ENCODE measurements at regions not wholly inside any gene's neighbourhood (a gene's known extent, or its start where the extent isn't known, plus 50 kb on each side); places are given as distances from the start of the nearest gene placed in this dataset.

GRCh38 chr5:66413931-66414330 is 182.3 kb upstream of the MAST4 start:
- H3K36me3 ChIP-seq (ENCODE audit: control insufficient read depth in 2 of 3, insufficient read depth in 3 of 3, low read length in 3 of 3), result no peaks in the 10 kb centered on the region
- no peaks in the 10 kb centered on the region for H3K9me3 ChIP-seq (ENCODE audit: control insufficient read depth in 2 of 3, insufficient read depth in 1 of 3, low read length in 3 of 3)
- FAIRE-seq, result no peak
- no peak overlapping the region for H3K4me3 ChIP-seq (ENCODE audit: low read length in 3 of 3)
- no peak overlapping the region for H3K9ac ChIP-seq (ENCODE audit: low read length in 3 of 3)
- intact Hi-C loops (cut with DNase I), result no loop called here
- H3K27ac ChIP-seq (ENCODE audit: low read depth in 2 of 2, low read length in 2 of 2), result no peak overlapping the region
- no peaks in the 10 kb centered on the region for H3K4me1 ChIP-seq (ENCODE audit: control insufficient read depth in 2 of 3, insufficient read depth in 2 of 3, low read depth in 1 of 3, low read length in 3 of 3)
- H3K27me3 ChIP-seq (ENCODE audit: control insufficient read depth, insufficient read depth, low read length), result no peaks in the 10 kb centered on the region
- TF ChIP-seq, protein P1, sequence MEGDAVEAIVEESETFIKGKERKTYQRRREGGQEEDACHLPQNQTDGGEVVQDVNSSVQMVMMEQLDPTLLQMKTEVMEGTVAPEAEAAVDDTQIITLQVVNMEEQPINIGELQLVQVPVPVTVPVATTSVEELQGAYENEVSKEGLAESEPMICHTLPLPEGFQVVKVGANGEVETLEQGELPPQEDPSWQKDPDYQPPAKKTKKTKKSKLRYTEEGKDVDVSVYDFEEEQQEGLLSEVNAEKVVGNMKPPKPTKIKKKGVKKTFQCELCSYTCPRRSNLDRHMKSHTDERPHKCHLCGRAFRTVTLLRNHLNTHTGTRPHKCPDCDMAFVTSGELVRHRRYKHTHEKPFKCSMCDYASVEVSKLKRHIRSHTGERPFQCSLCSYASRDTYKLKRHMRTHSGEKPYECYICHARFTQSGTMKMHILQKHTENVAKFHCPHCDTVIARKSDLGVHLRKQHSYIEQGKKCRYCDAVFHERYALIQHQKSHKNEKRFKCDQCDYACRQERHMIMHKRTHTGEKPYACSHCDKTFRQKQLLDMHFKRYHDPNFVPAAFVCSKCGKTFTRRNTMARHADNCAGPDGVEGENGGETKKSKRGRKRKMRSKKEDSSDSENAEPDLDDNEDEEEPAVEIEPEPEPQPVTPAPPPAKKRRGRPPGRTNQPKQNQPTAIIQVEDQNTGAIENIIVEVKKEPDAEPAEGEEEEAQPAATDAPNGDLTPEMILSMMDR (IDR thresholded peaks at IDR 0.05; ENCODE audit: borderline replicate concordance, extremely low read depth, insufficient read depth), result no peak
- no peak for DNase-seq

GRCh38 chr5:66415208-66415607 is 181.0 kb upstream of the MAST4 start:
- Histone ChIP-seq H3K9me3 (ENCODE audit: control insufficient read depth in 2 of 3, insufficient read depth in 1 of 3, low read length in 3 of 3) (no peaks in the 10 kb centered on the region), H3K4me1 (ENCODE audit: control insufficient read depth in 2 of 3, insufficient read depth in 2 of 3, low read depth in 1 of 3, low read length in 3 of 3) (no peaks in the 10 kb centered on the region), H3K36me3 (ENCODE audit: control insufficient read depth in 2 of 3, insufficient read depth in 3 of 3, low read length in 3 of 3) (no peaks in the 10 kb centered on the region), H3K27me3 (ENCODE audit: control insufficient read depth, insufficient read depth, low read length) (no peaks in the 10 kb centered on the region), H3K4me3 (ENCODE audit: low read length in 3 of 3) (no peak overlapping the region), H3K27ac (ENCODE audit: low read depth in 2 of 2, low read length in 2 of 2) (no peak overlapping the region), H3K9ac (ENCODE audit: low read length in 3 of 3) (no peak overlapping the region)
- DNase-seq (no peak), FAIRE-seq (no peak)
- TF ChIP-seq, protein P1 (IDR thresholded peaks at IDR 0.05; ENCODE audit: borderline replicate concordance, extremely low read depth, insufficient read depth), result no peak
- intact Hi-C loops (cut with DNase I), result no loop called here

DNA sequence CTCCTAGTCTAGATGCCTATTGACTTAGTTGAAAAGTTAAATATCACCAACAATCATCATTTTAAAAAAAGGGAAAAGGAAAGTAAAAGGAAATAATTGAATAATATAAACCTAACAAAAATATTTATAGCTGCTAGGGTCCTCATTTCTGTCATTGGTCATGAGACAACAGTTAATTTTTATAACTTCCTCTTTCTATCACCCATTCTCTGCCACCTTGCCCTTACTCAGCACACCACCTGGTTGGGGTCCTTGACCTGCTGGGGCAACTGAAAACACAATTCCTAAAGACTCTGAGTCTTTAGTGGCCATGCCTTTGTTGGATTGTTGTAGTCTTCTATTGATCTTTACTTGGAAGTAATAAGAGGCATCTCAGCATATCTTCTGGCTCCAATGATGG is 179.5 kb upstream of the MAST4 start:
- FAIRE-seq, result no peak

DNA sequence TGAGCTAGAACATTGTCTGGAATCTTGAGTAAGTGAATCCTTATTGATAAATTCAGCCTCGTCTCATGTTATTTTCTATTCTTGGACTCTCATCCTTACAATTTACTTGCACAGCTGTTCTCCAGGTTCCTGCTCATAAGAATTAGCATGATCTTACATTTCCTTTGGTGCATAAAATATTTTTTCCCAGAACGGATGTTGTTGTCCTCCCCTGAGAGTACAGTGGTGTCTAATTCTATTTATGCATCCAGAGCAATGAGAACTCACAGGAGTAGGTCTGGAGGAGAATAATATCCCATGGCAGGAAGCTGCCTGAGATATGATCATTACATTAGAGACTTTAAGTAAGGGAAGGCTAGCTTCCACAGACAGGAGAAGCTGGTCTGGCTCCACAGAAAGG is 178.4 kb upstream of the MAST4 start:
- Histone ChIP-seq H3K9ac (ENCODE audit: low read length in 3 of 3) (no peak overlapping the region), H3K36me3 (ENCODE audit: control insufficient read depth in 2 of 3, insufficient read depth in 3 of 3, low read length in 3 of 3) (no peaks in the 10 kb centered on the region), H3K9me3 (ENCODE audit: control insufficient read depth in 2 of 3, insufficient read depth in 1 of 3, low read length in 3 of 3) (no peaks in the 10 kb centered on the region), H3K4me1 (ENCODE audit: control insufficient read depth in 2 of 3, insufficient read depth in 2 of 3, low read depth in 1 of 3, low read length in 3 of 3) (no peaks in the 10 kb centered on the region), H3K27ac (ENCODE audit: low read depth in 2 of 2, low read length in 2 of 2) (no peak overlapping the region), H3K27me3 (ENCODE audit: control insufficient read depth, insufficient read depth, low read length) (no peaks in the 10 kb centered on the region), H3K4me3 (ENCODE audit: low read length in 3 of 3) (no peak overlapping the region)
- intact Hi-C loops (cut with DNase I), result no loop called here
- no peak for DNase-seq
- no peak for FAIRE-seq
- TF ChIP-seq, protein P1 (IDR thresholded peaks at IDR 0.05; ENCODE audit: borderline replicate concordance, extremely low read depth, insufficient read depth), result no peak

More for the DNA sequence above, 179.5 kb upstream of the MAST4 start:
- H3K9me3 ChIP-seq (ENCODE audit: control insufficient read depth in 2 of 3, insufficient read depth in 1 of 3, low read length in 3 of 3), result no peaks in the 10 kb centered on the region
- intact Hi-C loops (cut with DNase I), result no loop called here
- H3K9ac ChIP-seq (ENCODE audit: low read length in 3 of 3), result no peak overlapping the region
- TF ChIP-seq, protein P1 (IDR thresholded peaks at IDR 0.05; ENCODE audit: borderline replicate concordance, extremely low read depth, insufficient read depth), result no peak
- no peaks in the 10 kb centered on the region for H3K27me3 ChIP-seq (ENCODE audit: control insufficient read depth, insufficient read depth, low read length)
- H3K36me3 ChIP-seq (ENCODE audit: control insufficient read depth in 2 of 3, insufficient read depth in 3 of 3, low read length in 3 of 3), result no peaks in the 10 kb centered on the region
- no peaks in the 10 kb centered on the region for H3K4me1 ChIP-seq (ENCODE audit: control insufficient read depth in 2 of 3, insufficient read depth in 2 of 3, low read depth in 1 of 3, low read length in 3 of 3)
- DNase-seq, result no peak
- no peak overlapping the region for H3K27ac ChIP-seq (ENCODE audit: low read depth in 2 of 2, low read length in 2 of 2)
- H3K4me3 ChIP-seq (ENCODE audit: low read length in 3 of 3), result no peak overlapping the region
